Activated T-helper 1 cell treated with anti-CD3 and anti-CD28 coated beads, Interleukin-12 subunit alpha, Interleukin-12 subunit beta, Interleukin-2, Interleukin-4 antibody, amounts not matched to agents 30 ng/mL and 10 ng/mL and 1 ng/mL, durations not matched to agents 14 hours and 24 hours and 36 hours (primary cell): ENCODE measurements at regions not wholly inside any gene's neighbourhood (a gene's known extent, or its start where the extent isn't known, plus 50 kb on each side); places are given as distances from the start of the nearest gene placed in this dataset.
"Not testable (repeated sequence)": the region's sequence is repeated elsewhere in the genome, so short reads cannot be mapped to it uniquely, and the experiment has no call there.

Source experiments
- DNase-seq: peaks from one replicate; pipeline ENCODE4 v3.0.0; 2021; ENCODE audit warnings: low spot score
- H3K27ac Mint-ChIP-seq: one replicate; pipeline ENCODE4 v1.8.0; 2021; ENCODE audit warnings: mild to moderate bottlenecking, mixed read lengths
- H3K27me3 Mint-ChIP-seq: one replicate; pipeline ENCODE4 v1.8.0; 2022; ENCODE audit warnings: mild to moderate bottlenecking, moderate library complexity, mixed read lengths; ENCODE audit not compliant: insufficient read depth
- H3K36me3 Mint-ChIP-seq: one replicate; pipeline ENCODE4 v1.8.0; 2021; ENCODE audit warnings: low read depth, mixed read lengths
- H3K4me1 Mint-ChIP-seq: one replicate; pipeline ENCODE4 v1.8.0; 2021; ENCODE audit warnings: low read depth, mixed read lengths
- H3K4me3 Mint-ChIP-seq: one replicate; pipeline ENCODE4 v1.8.0; 2021; ENCODE audit warnings: mild to moderate bottlenecking, moderate library complexity, mixed read lengths
- H3K9me3 Mint-ChIP-seq: one replicate; pipeline ENCODE4 v1.8.0; 2021; ENCODE audit warnings: mixed read lengths
- intact Hi-C: fragments of 100-400 bp; cut with micrococcal nuclease; formaldehyde crosslinking; loops from one replicate; pipeline ENCODE4 v1.15.1; 2024

DNA sequence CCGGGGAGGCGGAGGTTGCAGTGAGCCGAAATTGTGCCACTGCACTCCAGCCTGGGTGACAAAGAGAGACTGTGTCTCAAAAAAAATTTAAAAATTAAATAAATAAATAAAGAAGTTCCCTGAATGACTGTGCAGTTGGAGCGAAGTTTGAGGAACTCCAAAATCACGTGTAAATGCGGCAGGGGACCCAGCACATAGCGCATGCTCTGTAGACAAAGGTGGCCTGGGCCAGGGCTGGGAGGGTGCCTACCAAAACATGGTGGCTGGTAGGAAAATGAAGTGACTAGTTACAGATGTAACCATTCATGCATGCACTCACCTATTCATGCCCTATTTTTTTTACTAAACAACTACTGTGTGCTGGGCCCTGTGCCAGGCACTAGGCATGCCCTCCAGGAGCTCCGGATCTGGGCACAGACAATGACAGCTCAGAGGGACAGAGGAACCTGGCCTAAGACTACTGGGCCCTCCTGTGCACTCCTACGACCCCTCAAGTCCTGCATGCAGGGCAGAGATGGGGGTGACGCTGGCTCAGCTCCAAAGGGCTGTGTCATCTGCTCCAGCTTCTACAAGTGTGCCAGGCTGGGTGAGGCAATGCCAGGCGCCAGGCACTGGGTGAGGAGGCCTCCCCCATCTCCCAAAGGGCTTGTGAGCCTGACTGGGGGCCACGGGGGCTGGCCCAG is 65.3 kb downstream of the RMI2 start:
- intact Hi-C loops: no loop called here
- Mint-ChIP-seq H3K4me3 (no peak overlapping the region), H3K27ac (no peak overlapping the region), H3K9me3 (no peaks in the 10 kb centered on the region), H3K4me1 (no peaks in the 10 kb centered on the region), H3K27me3 (peaks cover 3% of the 10 kb centered on the region), H3K36me3 (no peaks in the 10 kb centered on the region)
- DNase-seq: no peak

DNA sequence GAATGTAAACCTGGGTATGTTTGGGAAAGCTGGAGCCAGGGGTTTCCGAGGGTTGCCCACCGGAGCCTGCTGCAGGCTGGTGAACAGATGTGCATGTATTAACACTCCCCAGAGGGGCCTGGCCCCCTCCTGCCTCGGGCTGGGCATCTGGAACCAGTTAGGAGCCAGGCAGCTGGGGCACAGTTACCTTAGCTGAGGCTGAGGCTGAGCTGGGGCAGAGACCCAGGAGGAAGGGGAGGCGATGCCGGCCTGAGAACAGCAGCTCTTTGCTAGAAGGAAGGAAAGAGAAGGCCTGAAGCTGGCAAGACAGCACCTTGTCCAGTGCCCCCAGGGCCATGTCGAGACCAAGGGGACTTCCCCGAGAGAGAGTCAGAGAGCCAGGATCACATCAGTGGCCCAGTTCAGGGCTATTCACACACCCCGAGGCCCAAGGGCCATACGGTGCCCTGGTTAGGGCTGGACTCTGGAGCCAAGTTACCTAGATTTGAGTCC is 65.8 kb downstream of the RMI2 start:
- no peak overlapping the region for H3K4me3 Mint-ChIP-seq
- no peak overlapping the region for H3K27ac Mint-ChIP-seq
- no peaks in the 10 kb centered on the region for H3K9me3 Mint-ChIP-seq
- H3K27me3 Mint-ChIP-seq: peaks cover 3% of the 10 kb centered on the region
- intact Hi-C loops: no loop called here
- DNase-seq: no peak
- H3K4me1 Mint-ChIP-seq: no peaks in the 10 kb centered on the region
- H3K36me3 Mint-ChIP-seq: no peaks in the 10 kb centered on the region

DNA sequence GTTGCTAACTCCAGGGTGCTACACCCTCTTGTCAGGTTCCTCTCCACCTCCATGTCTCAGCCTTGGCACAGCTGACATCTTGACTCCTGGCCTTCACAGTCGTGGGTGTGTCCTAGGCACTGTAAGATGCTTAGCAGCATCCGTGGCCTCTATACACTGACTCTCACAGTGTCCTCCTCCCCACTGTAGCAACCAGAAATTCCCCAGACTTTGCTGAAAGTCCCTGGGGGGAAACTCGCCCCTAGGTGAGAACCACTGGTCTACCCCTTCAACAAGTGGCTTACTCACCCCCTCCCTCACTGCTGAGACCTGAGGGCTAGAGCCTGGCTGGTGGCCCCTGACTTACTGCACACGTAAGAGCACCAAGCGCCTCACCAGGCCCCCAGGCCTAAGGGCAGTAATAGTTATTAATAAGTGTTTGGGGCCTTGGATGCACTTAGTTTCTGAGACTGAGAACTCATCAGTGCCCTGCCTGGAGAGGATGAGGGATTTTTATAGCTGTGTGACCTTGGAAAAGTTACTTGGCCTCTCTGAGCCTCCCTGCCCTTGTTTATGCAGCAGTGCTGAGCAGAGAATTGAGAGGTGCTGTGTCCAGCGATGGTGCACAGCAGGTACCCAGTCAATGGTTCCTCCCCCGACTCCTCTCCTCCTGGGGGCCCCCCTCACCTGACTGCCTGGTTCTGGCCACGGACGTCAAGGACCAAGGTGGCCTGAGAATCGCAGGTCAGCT is 67.1 kb downstream of the RMI2 start:
- Mint-ChIP-seq H3K27ac (no peak overlapping the region), H3K4me1 (no peaks in the 10 kb centered on the region)

DNA sequence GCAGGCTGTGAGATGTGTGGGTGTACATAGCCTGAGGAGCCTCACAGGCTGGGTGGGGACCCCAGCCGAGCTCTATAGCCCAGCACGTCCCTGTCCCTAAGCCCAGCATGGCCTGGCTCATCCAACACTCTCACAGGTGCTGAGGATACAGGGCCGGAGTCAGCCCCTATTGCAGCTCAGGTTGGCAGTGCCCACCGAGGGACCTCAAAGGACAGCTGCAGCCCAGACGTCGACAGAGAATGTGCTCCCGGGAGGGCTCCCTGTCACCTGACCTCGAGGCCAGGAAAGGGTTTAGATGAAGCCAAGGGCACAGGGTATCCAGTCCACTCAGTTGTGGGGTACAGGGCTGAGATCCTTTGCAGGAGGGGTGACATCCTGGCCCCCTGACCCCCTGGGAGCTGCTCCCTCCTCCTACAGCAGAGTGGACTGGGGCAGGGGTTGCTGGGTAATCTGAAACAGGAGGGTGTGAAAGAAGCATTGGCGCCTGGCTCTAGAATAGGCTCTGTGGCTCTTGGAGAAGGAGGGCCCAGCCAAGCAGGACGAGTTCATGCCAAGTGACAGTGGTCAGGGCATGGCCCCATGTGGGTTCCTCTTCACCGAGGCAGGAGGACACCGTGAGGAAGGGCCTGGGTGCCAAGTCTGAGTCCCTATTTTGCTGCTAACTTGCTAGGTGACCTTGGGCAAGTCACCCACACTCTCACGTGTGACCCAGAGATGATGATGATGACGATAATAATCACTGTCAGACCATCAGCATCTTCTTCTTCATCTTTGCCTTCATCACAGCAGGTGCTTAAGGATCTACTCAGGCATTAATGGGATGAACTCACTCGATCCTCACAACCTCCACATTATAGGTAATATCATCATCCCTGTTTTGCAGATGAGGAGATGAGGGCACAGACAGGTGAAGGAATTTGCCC is 68.0 kb downstream of the RMI2 start:
- H3K27ac Mint-ChIP-seq: no peak overlapping the region
- H3K27me3 Mint-ChIP-seq: peaks cover 5% of the 10 kb centered on the region
- H3K4me1 Mint-ChIP-seq: no peaks in the 10 kb centered on the region
- intact Hi-C loops: no loop called here
- DNase-seq: no peak
- H3K9me3 Mint-ChIP-seq: no peaks in the 10 kb centered on the region
- H3K4me3 Mint-ChIP-seq: no peak overlapping the region
- no peaks in the 10 kb centered on the region for H3K36me3 Mint-ChIP-seq

More for the DNA sequence above, 67.1 kb downstream of the RMI2 start:
- no peaks in the 10 kb centered on the region for H3K36me3 Mint-ChIP-seq
- H3K9me3 Mint-ChIP-seq: no peaks in the 10 kb centered on the region
- intact Hi-C loops: no loop called here
- no peak overlapping the region for H3K4me3 Mint-ChIP-seq
- peaks cover 3% of the 10 kb centered on the region for H3K27me3 Mint-ChIP-seq
- DNase-seq: no peak

DNA sequence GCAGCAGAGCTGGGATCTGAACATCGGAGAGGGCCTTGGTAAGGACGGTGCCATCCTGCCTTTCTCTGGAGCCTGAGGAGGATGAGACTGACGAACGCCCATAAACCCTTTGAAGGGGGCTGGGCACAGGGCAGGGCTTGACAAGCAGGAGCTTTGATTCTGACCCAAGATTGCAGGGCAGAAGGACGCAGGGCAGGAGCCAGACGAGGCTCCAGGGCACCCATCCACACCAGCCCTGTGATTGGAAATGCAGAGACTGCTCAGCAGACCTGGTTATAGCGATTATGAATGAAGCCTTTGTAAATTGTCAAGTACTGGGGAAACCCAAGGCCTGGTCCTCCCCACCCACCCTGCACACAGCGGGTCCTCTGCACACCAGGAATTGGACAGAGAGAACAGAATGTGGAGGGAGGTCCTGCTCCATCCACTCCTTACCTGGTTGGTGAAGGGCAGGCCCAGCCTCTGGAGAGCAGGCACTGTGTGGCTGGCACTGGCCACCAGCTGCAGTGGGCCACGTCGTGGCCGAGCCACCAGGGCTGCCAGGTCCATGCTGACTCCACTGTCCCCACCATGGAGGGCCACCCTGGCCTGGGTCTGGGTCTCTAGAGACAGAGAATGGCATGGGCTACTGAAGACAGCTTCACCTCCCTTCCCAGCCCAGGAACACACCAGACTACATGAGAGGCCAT is 68.8 kb downstream of the RMI2 start:
- no peak for DNase-seq
- Mint-ChIP-seq H3K36me3 (no peaks in the 10 kb centered on the region), H3K27ac (no peak overlapping the region), H3K27me3 (peaks cover 6% of the 10 kb centered on the region), H3K4me3 (no peak overlapping the region), H3K4me1 (no peaks in the 10 kb centered on the region), H3K9me3 (no peaks in the 10 kb centered on the region)
- intact Hi-C loops: no loop called here

DNA sequence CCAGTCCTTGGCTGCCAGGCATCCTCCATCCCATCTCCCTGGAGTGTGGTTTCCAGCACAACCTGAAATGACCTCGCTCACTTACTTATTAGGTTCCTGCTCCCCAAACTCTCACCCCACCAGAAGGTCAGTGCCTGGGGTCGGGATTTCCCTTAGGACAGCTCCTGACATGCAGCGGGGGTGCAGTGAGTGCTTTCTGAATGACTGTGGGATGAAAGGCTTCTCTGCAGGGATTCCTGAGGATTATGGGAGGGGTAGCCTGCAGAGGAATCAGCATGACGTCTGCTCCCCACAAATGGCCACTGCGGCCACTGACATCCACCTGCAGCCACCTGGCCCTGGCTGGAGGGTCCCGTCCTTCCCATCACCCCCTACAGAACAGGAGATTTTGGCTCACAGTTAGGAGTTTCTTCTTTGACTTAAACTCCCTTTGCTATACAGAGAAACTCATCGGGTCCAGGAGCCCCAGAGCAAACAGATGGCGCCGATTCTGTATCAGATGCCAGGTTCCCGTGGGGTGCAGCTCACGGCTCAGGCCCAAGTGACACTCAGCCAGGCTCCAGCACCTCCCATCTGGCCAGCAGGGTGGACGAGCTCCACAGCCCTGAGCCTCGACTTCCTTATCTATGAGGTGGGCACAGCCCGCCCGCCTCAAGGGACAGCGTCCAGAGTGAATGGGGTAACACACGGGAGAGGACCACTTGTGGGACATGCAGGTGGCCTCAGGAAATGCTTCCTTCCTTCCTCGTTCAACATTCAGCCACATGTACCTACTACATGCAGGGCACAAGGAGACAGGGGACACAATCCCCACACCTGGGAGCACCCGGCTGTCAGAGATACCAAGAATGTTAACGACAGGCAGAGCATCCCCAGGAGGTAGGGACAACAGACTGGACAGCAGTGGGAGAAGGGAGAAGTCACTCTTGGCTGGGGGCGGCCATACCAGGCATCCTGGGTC is 69.8 kb downstream of the RMI2 start:
- H3K27ac Mint-ChIP-seq: no peak overlapping the region

DNA sequence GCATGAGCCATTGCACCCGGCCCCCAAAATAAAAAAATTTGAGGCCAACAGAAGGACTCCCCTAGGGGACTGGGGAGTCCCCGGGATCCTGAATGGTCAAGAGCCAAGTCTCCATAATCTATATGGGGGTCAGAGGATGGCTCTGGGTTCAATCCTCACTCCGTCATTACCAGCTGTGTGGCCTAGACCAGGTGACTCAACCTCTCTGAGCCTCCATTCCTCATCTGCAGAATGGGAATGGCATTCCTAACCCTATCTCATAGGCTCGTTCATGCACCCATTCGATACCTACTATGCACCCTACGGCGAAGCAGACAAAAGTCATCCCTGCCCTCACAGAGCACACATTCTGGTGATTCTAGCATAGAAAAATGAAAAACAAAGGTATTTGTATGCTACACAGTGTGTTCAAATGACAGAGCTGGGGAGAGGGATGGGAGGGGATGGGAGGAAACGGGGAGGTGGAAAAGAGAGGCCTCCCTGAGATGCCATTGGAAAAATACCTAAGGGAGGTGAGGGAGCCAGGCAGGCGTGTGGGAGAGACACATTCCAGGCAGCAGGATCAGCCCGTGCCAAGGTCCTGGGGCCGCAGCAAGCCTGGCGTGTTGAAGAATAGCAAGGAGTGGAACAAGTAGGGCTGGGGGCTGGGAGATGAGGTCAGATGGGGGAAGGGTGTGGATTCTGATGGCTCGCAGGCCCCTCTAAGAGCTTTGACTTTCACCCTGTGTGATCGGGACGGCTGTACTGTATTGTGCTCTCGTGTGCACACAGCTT is 71.2 kb downstream of the RMI2 start:
- Mint-ChIP-seq H3K4me1 (no peaks in the 10 kb centered on the region), H3K27me3 (peaks cover 6% of the 10 kb centered on the region), H3K4me3 (no peak overlapping the region), H3K36me3 (no peaks in the 10 kb centered on the region), H3K9me3 (no peaks in the 10 kb centered on the region), H3K27ac (no peak overlapping the region)
- intact Hi-C loops: no loop called here
- DNase-seq: no peak

More for the DNA sequence above, 69.8 kb downstream of the RMI2 start:
- intact Hi-C loops: no loop called here
- Mint-ChIP-seq H3K4me1 (no peaks in the 10 kb centered on the region), H3K4me3 (no peak overlapping the region), H3K27me3 (peaks cover 6% of the 10 kb centered on the region), H3K36me3 (no peaks in the 10 kb centered on the region), H3K9me3 (no peaks in the 10 kb centered on the region)
- DNase-seq: no peak

DNA sequence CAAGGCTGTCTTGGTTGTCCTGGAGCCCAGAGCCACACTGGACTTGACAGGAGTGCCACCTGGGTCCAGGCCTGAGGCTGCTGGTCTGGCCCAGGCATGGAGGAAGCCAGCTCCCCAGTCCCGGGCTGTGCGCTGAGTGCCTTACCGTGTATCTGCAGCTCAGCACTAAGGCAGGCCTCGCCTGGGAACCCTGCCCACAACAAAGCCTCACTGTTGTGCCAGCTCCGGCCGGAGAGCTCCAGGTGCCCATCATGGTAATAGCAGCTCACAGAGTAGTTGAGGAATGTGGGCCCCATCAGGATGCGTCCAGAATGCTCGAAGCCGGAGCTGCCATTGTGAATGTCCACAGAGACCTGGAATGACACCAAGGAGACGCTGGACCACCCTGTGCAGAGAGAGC is 72.2 kb downstream of the RMI2 start:
- Mint-ChIP-seq H3K27me3 (peaks cover 4% of the 10 kb centered on the region), H3K9me3 (no peaks in the 10 kb centered on the region), H3K36me3 (no peaks in the 10 kb centered on the region), H3K4me3 (no peak overlapping the region), H3K4me1 (no peaks in the 10 kb centered on the region), H3K27ac (no peak overlapping the region)
- no peak for DNase-seq
- intact Hi-C loops: no loop called here

DNA sequence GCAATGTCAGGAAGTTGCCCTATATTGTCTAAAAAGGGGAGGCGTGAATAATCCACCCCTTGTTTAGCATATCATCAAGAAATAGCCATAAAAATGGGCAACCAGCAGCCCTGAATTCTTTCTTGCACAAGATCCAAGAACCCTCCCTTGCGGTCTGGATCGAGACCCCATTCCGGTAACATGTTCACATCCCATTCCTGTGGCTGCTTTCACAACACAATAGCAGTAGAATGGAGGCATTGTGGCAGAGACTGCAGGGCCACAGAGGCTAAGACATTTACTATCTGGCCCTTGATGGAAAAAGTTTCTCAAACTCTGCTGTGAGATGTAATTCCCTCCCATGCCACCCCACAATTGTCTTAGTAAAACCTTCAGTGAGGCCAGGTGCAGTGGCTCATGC is 73.2 kb downstream of the RMI2 start:
- H3K27ac Mint-ChIP-seq: no peak overlapping the region
- peaks cover 6% of the 10 kb centered on the region for H3K4me1 Mint-ChIP-seq
- H3K9me3 Mint-ChIP-seq: no peaks in the 10 kb centered on the region
- no peaks in the 10 kb centered on the region for H3K36me3 Mint-ChIP-seq
- peaks cover 4% of the 10 kb centered on the region for H3K27me3 Mint-ChIP-seq
- DNase-seq: no peak
- intact Hi-C loops: no loop called here
- H3K4me3 Mint-ChIP-seq: no peak overlapping the region

DNA sequence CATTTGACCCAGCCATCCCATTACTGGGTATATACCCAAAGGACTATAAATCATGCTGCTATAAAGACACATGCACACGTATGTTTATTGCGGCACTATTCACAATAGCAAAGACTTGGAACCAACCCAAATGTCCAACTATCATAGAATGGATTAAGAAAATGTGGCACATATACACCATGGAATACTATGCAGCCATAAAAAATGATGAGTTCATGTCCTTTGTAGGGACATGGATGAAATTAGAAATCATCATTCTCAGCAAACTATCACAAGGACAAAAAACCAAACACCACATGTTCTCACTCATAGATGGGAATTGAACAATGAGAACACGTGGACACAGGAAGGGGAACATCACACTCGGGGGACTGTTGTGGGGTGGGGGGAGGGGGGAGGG is 74.8 kb downstream of the RMI2 start:
- H3K4me1 Mint-ChIP-seq, intact Hi-C loops, H3K4me3 Mint-ChIP-seq, H3K9me3 Mint-ChIP-seq, DNase-seq, H3K27ac Mint-ChIP-seq, H3K27me3 Mint-ChIP-seq, H3K36me3 Mint-ChIP-seq: not testable (repeated sequence)

DNA sequence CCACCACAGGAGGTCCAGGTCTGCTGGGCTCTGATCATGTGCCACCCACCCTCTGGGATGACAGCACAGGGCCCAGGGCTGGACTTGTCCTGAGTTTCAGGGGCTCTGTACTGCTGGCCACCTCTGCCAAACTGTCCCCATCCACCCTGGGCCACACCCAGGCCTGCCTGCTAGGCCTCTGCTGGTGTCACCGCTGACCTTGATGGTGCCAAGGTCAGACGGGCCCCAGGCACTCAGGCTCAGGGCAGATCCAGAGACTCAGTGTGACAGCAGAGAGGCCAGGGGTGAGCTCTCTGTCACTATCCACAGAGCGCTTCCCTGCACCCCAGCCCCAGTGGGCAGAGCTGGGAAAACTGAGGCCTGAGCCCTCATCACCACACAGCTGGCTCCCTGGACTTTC is 75.6 kb downstream of the RMI2 start:
- peaks cover 6% of the 10 kb centered on the region for H3K4me1 Mint-ChIP-seq
- H3K4me3 Mint-ChIP-seq: no peak overlapping the region
- peaks cover 3% of the 10 kb centered on the region for H3K27me3 Mint-ChIP-seq
- H3K27ac Mint-ChIP-seq: no peak overlapping the region
- no peaks in the 10 kb centered on the region for H3K9me3 Mint-ChIP-seq
- no peaks in the 10 kb centered on the region for H3K36me3 Mint-ChIP-seq
- DNase-seq: no peak
- intact Hi-C loops: no loop called here
